Stimulated activated CD4-positive, alpha-beta T cell treated with anti-CD3 and anti-CD28 coated beads, Interleukin-2, amount 100 ng/mL, for 48 hours (primary cell): ENCODE measurements at regions not wholly inside any gene's neighbourhood (a gene's known extent, or its start where the extent isn't known, plus 50 kb on each side); places are given as distances from the start of the nearest gene placed in this dataset.
A peak's percentile ranks its signal among the peaks of the same experiment; 100 is the strongest.
"Not testable (repeated sequence)": the region's sequence is repeated elsewhere in the genome, so short reads cannot be mapped to it uniquely, and the experiment has no call there.

ENCODE experiments used
- DNase-seq, 2 donors: peaks; one replicate each; pipeline ENCODE4 v3.0.0-alpha.2; 2020

DNA sequence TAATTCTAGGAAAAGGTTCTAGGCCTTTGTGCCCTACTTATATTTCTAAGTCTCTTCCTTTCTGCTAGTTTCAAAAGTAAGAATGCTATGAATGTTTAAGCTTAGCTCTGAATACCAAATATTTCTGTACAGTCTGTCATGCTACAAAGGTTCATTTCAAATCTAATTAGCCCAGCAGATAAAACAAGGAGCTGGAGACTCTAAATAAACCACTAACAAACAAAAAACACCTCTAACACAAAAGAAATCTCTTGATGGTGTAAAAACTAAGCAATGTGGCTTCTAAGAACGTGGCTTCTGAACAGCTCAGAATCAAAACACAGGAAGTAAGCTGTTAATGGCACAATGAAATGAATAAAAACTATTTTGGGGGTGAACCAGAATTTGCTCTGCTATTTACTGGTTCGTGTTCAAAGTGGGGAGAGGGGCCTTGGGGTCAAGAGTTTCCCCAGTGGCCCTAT lies 198.3 kb downstream of the BCAS1 start:
- no peak for DNase-seq

GRCh38 chr20:53871541-53871940 lies 198.9 kb downstream of the BCAS1 start:
- DNase-seq, result no peak

- DNase-seq, result no peak
Observed at GRCh38 chr20:53870426-53871315, 199.7 kb downstream of the BCAS1 start.

DNA sequence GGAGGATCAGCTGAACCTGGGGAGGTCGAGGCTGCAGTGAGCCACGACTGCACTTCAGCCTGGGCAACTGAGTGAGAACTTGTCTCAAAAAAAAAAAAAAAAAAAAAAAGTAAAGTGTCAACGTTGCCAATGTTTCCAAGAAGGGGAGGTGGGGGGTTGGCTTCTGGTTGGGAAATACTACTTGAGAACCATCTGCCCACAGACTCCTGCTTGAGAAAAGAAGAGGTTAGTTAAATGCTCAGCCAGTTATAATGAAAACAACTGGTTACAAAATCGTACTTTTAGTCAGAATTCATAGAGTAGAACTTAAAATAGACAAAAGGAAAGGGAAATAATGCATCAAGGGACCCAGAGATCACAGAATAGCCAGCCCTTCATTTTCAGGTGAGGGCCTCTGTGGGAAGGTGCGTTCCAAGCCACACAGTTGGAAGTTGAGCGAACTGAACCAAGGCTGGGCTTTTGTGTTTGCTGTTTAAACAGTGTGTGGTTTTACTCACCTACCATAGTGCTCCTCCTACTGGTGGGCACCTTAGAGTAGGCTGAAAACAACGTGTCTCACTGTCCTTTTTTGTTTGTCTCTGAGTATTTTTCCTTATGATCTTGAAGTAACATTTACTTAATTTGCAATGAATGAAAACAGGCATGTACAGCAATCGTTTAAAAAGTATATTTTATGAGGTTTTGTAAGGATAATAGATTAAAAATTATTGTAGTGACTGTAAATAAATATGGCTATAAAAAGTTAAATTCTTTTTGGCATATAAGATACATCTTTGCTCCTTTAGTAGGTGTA lies 200.7 kb downstream of the BCAS1 start:
- peak; percentile 50 to 58 for DNase-seq

DNA sequence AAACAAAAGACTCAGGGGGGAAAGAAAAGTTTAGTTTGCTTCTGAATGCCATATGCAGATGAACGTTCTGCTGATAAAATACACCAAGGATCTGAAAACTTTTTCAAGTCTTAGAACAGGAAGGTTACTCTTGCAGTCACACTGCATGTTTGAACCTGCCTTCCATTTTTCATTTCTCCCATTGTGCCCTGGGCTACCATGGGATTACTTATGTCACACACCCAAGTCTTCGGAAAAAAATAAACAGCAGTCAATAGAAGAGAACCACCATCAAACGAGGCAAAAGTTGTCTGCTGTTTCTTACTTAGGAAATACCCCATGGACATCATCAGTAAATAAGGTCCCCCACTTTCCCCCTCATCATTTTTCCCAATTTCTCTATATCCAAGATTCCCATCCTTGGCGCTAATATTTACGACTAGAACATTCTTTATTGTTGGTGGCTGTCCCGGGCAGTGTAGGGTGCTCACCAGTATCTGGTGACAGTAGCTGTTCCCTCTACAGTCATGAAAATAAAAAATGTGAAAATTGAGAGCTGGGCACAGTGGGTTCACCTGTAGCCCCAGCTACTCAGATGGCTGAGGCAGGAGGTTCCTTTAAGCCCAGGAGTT lies 202.5 kb downstream of the BCAS1 start:
- DNase-seq, result no peak

DNA sequence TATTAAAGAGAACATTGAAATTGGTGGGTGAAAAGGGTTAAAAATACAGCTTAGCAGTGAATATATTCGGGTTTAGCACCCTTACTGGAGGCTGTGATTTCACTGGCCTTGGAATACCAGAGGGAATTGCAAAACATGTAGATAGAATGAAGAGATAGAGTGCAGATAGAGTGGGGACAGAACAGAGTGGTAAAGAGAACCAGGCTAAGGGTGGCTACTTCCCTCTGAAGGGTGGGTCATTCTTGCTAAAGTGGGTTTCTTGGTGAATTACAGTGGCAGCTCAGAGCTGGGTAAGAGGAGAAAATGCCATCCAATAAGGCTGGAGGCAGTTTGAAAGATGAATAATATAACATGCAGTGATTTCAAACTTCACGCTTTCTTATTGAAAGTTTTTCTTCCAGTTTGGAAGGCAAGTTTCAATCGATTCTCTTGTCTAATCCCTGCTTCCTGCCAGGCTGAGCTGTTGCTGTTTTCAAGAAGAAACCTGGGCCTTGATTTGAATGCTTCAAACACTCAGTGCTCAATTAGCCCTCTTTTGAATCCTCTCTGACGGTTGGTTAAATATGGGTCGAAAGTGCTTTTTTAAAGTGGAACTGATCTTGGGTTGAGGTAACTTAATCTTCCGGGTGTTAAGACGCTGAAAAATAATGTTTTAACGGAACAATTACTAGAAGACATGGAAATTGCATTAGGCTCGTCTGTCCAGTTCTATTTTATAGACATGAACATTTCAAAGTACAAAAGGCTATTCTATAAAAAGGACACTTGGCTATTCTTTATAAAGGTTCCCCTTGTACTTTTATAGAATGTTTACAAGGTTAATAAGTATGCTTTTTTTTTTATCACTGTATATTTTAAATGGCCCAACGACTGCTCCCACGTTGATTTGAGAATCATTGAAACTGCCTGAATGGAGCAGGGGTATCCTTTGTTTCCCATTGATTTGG lies 203.3 kb downstream of the BCAS1 start:
- DNase-seq, result no peak

- no peak for DNase-seq
Observed at GRCh38 chr20:53865901-53866793, 204.2 kb downstream of the BCAS1 start.

GRCh38 chr20:53864765-53865683 lies 205.4 kb downstream of the BCAS1 start:
- not testable (repeated sequence) for DNase-seq

GRCh38 chr20:53863923-53864641 lies 206.3 kb downstream of the BCAS1 start:
- not testable (repeated sequence) for DNase-seq

- DNase-seq, result not testable (repeated sequence)
Observed at GRCh38 chr20:53863535-53863922, 206.9 kb downstream of the BCAS1 start.

- not testable (repeated sequence) for DNase-seq
Observed at GRCh38 chr20:53863039-53863438, 207.4 kb downstream of the BCAS1 start.

DNA sequence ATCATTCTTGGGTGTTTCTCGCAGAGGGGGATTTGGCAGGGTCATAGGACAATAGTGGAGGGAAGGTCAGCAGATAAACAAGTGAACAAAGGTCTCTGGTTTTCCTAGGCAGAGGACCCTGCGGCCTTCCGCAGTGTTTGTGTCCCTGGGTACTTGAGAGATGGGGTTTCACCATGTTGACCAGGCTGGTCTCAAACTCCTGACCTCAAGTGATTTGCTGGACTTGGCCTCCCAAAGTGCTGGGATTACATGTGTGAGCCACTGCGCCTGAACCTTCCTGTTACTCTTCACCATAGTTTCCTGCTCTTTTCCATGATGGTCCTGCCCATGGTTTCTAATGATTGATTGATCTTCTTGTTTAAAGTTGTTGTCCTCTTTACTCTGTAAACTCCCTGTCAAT lies 207.9 kb downstream of the BCAS1 start:
- not testable (repeated sequence) for DNase-seq

DNA sequence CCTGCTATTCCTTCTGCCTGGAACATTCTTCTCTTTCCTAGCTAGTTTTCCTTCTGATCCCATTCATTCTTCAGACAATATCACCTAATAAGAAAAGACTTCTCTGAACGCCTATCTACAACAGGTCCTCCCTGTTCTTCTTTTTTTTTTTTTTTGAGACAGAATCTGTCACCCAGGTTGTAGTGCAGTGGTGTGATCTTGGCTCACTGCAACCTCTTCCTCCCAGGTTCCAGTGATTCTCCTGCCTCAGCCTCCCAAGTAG lies 208.3 kb downstream of the BCAS1 start:
- DNase-seq, result not testable (repeated sequence)

GRCh38 chr20:53859684-53860083 lies 210.7 kb downstream of the BCAS1 start:
- no peak for DNase-seq

DNA sequence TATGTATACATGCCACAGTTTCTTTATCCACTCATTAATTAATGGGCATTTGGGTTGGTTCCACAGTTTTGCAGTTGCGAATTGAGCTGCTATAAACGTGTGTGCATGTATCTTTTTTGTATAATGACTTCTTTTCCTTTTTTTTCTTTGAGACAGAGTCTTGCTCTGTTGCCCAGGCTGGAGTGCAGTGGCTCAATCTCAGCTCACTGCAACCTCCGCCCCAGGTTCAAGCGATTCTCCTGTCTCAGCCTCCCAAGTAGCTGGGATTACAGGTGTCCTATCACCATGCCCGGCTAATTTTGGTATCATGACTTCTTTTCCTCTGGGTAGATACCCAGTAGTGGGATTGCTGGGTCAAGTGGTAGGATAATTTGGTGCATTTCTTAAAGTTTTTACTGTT lies 211.4 kb downstream of the BCAS1 start:
- DNase-seq, result not testable (repeated sequence)

GRCh38 chr20:53858516-53858915 lies 211.9 kb downstream of the BCAS1 start:
- DNase-seq, result not testable (repeated sequence)

- no peak for DNase-seq
Observed at GRCh38 chr20:53857723-53858236, 212.6 kb downstream of the BCAS1 start.

- DNase-seq, result no peak
Observed at GRCh38 chr20:53856300-53857295, 213.8 kb downstream of the BCAS1 start.
